Activated CD8-positive, alpha-beta memory T cell treated with anti-CD3 and anti-CD28 coated beads, Interleukin-2, amount 50 U/mL, for 4 hours (primary cell): ENCODE measurements at regions not wholly inside any gene's neighbourhood (a gene's known extent, or its start where the extent isn't known, plus 50 kb on each side); places are given as distances from the start of the nearest gene placed in this dataset.

Source experiments
- DNase-seq: peaks from one replicate; pipeline ENCODE4 v3.0.0-alpha.2; 2020

GRCh38 chr3:102529452-102529851 lies 94.6 kb downstream of the ZPLD1 start:
- DNase-seq, result no peak

GRCh38 chr3:102530415-102531181 lies 95.8 kb downstream of the ZPLD1 start:
- DNase-seq, result no peak

- no peak for DNase-seq
Observed at GRCh38 chr3:102531686-102532085, 96.9 kb downstream of the ZPLD1 start.

- no peak for DNase-seq
Observed at GRCh38 chr3:102532901-102533300, 98.1 kb downstream of the ZPLD1 start.

GRCh38 chr3:102533784-102534183 lies 99.0 kb downstream of the ZPLD1 start:
- no peak for DNase-seq

- DNase-seq, result no peak
Observed at GRCh38 chr3:102536456-102536855, 101.6 kb downstream of the ZPLD1 start.

- no peak for DNase-seq
Observed at GRCh38 chr3:102537123-102537522, 102.3 kb downstream of the ZPLD1 start.

- DNase-seq, result no peak
Observed at GRCh38 chr3:102544741-102545140, 109.9 kb downstream of the ZPLD1 start.

GRCh38 chr3:102545276-102545675 lies 110.5 kb downstream of the ZPLD1 start:
- no peak for DNase-seq

GRCh38 chr3:102553876-102554275 lies 119.1 kb downstream of the ZPLD1 start:
- no peak for DNase-seq

GRCh38 chr3:102570511-102570910 lies 135.7 kb downstream of the ZPLD1 start:
- no peak for DNase-seq

GRCh38 chr3:102571006-102571405 lies 136.2 kb downstream of the ZPLD1 start:
- DNase-seq, result no peak

GRCh38 chr3:102571720-102572384 lies 137.0 kb downstream of the ZPLD1 start:
- DNase-seq, result no peak

- no peak for DNase-seq
Observed at GRCh38 chr3:102573483-102574028, 138.7 kb downstream of the ZPLD1 start.

GRCh38 chr3:102574355-102574754 lies 139.5 kb downstream of the ZPLD1 start:
- no peak for DNase-seq

GRCh38 chr3:102576651-102577050 lies 141.8 kb downstream of the ZPLD1 start:
- no peak for DNase-seq

GRCh38 chr3:102577082-102577789 lies 142.4 kb downstream of the ZPLD1 start:
- DNase-seq, result no peak

- DNase-seq, result no peak
Observed at GRCh38 chr3:102580760-102581159, 145.9 kb downstream of the ZPLD1 start.

- no peak for DNase-seq
Observed at GRCh38 chr3:102586485-102586884, 151.7 kb downstream of the ZPLD1 start.

- DNase-seq, result no peak
Observed at GRCh38 chr3:102593812-102594602, 159.2 kb downstream of the ZPLD1 start.

- no peak for DNase-seq
Observed at GRCh38 chr3:102595057-102595456, 160.2 kb downstream of the ZPLD1 start.

GRCh38 chr3:102599819-102600576 lies 165.2 kb downstream of the ZPLD1 start:
- DNase-seq, result no peak
